OCI-M2 (cell line): ENCODE measurements at regions not wholly inside any gene's neighbourhood (a gene's known extent, or its start where the extent isn't known, plus 50 kb on each side); places are given as distances from the start of the nearest gene placed in this dataset.

ENCODE experiments used
- DNase-seq: peaks from one replicate; lab custom pipeline; 2025; ENCODE audit not compliant: unreplicated experiment; lab: John Stamatoyannopoulos, UW

DNA sequence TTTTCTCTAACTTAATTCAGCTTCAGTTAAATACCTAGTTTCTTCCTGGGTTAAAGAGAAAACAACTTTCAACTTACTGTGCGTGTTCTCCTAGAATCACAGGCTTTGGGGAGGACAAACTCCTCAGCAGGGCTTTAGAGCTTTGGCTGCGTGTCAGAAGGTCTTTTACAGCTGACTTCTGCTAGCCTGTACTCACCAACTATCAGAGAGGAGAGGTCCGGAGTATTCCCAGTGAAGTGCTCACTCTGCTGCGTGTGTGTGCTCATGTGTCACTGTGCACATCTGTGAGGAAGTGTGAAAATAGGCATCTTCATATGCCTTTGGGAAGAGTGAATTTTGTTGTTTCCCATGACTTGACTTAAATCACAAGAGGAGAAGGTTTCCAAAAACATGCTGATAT, 423.2 kb upstream of the SGCD start:
- DNase-seq = no peak

- DNase-seq = no peak
These were observed 421.6 kb upstream of the SGCD start for GRCh38 chr5:155905364-155905763.

GRCh38 chr5:155906046-155906445, 420.9 kb upstream of the SGCD start:
- DNase-seq = no peak

DNA sequence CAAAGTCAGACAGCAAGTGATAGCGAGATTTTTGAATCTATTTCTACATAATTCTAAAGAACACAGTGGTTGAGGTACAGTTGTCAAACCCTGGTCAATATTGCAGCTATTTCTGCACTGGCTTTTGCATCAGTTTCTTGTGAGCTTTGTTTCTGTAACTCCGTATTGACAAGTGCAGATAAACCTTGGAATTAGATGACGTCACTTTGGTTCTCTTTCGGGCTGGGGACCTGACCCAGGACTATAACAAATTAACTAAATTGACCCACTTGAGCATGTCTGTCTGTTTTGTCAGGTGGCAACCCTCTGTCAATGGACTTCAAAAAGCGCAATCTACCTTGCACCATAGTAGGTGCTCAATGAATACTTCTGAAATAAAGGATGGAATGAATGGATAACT, 418.4 kb upstream of the SGCD start:
- DNase-seq = no peak

- DNase-seq = no peak
These were observed 414.7 kb upstream of the SGCD start for GRCh38 chr5:155912291-155912690.

- DNase-seq = no peak
These were observed 412.2 kb upstream of the SGCD start for GRCh38 chr5:155914766-155915165.

DNA sequence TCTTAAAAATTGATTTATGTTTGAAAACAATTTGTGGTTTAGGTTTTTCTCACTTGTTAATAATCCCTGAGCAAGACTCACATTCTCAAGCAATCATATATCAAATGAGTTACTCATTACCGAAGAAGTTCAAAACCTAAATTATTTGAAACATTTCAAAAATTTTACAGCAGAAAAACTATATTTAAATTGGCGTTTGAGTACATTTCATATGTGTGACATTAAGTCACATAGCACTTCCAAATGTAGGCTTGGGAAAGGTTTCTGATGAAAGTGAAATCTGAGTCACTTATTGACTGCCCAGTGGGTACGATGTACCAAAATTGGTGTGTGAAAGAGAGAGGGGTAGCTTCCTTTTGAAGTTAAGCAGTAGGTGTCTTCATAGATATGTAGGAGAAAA, 411.4 kb upstream of the SGCD start:
- DNase-seq = no peak

DNA sequence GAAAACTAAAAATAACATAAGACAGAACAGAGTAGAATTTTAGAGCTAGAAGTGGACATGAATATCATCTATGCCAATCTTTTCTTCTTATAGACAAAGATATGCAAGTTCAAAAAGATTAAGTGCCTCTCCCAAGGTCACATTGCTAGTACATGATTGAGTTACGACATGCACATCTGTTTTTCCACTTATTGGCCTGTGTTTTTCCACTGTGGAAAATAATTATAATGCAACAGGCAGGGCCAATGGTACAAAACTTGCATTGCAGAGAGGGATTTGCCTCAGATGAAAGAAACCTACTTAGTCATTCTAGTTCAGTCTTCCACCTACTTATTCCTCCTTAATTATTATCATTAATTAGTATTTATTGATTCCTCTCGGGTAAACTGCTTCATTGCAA, 407.8 kb upstream of the SGCD start:
- no peak for DNase-seq

GRCh38 chr5:155919725-155920124, 407.2 kb upstream of the SGCD start:
- DNase-seq = no peak

DNA sequence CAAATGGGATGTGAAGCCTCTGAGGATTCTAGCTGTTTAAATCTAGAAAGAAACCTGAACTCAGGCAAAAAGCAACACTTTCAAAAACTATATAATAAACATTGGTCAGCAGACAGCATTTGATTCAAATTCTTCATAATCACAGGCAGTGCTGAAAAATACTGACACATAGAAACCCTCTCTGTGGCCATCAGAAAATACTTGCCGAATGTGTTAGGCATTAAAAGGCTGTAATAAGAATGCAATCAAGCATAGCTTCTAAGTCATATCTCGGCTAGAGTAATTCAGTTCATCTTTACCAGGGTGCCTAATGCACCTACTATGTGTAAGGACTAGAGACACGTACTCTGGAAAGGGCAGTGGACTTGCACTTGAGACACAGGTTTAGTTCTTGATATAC, 405.3 kb upstream of the SGCD start:
- DNase-seq = no peak

GRCh38 chr5:155923784-155924183, 403.2 kb upstream of the SGCD start:
- DNase-seq = no peak

GRCh38 chr5:155926031-155926430, 400.9 kb upstream of the SGCD start:
- no peak for DNase-seq

- no peak for DNase-seq
These were observed 400.2 kb upstream of the SGCD start for GRCh38 chr5:155926766-155927165.

GRCh38 chr5:155929112-155929511, 397.9 kb upstream of the SGCD start:
- no peak for DNase-seq

DNA sequence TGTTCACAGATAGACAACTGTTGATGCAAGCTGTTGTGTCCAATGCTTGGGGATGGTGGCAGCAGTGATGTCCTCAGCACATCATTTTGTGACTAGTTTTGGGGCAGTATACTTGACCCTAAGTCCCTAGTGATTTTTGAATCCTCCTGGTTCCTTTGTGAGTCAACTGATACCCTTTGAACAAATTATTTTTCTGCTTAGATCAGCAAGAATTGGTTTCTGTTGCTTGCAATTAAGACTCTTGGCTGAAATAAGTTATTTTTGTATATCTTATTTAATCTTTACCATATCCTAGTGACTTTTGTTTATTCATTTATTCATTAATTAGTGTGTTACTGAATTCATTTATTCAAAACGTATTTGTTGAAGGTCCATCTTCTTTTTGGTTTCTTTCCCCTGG, 392.0 kb upstream of the SGCD start:
- DNase-seq = no peak

DNA sequence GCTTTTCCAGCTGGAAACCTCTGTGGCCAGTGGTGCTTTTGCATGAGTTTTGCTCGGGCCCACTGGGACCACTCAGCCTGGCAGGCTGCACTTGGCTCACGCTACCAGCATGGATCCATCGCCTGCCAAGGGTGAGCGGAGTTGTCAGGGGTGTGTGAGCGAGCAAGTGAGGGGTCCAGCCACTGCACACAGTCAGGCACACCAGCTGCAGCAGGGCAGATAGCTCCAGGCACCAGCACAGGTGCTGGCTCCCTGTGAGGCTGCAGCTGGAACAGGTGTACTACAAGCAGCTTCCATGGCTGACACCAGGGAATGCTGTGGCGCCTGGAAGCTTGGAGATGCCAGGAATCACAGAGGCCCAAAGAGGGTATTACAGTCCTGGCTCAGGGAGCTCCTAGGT, 391.2 kb upstream of the SGCD start:
- no peak for DNase-seq

DNA sequence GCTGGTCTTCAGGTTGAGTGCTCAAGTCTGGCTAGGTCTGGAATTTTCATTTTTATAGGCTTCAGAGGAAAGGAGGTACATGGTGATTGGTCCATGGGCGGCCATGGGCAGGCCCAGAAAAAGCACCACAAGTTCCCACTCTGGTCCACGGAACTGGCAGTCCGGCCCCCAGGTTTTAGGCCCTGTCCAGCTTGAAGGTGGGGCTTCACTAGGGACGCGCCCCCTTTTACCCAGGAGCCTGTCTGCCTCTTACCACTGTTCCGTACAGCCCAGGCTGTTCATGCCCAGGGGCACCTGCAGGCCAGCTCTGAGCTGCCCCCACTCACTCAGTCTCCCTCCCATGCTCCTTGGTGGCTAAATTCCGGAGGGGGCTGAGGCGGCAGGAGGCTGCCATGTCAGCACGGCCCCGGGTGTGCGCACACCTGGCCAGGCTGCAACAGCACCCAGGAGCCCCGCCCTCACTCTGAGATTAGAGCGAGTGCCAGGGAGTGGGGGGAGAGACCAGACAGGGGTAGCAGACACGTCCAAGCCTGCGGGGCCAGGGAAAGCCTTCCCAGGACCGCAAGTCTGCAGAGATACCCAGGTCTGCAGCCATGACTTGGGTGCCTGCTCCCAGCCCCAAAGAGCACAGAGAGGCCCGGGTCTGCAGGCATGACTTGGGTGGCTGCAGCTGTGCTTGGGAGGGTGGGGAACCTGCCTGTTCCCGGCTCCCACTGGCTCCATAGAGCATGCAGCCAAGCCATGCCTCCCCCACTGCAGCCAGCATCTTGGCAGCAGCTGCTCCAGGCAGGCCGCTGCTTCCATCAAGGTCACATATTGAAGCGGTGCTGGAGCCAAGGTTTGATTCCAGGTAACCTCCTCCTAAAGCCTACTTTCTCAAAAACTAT, 390.2 kb upstream of the SGCD start:
- no peak for DNase-seq

- DNase-seq = no peak
These were observed 388.9 kb upstream of the SGCD start for GRCh38 chr5:155938051-155938450.

GRCh38 chr5:155941340-155941739, 385.6 kb upstream of the SGCD start:
- no peak for DNase-seq

GRCh38 chr5:155943516-155944407, 383.2 kb upstream of the SGCD start:
- DNase-seq = no peak

- no peak for DNase-seq
These were observed 379.4 kb upstream of the SGCD start for GRCh38 chr5:155947394-155948062.

DNA sequence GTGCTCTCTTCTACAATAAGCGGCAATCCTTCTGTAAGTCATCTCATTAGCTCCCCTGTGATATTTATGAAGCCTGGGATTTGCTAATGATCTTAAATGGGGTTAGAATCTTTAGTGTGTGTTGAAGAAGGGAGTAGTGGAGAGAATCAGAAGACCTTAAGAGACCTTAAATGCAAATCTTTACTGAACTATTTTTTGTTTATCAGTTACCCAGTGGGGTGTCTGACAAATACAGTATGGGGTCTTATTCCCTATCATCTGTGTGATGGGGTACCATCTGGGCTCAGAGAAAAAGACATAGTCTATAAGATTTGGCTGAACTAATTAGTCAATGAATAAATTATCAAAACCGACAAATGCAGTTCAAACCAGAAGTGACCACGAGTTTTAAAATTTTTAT, 378.4 kb upstream of the SGCD start:
- no peak for DNase-seq
